Liver (tissue), 3 donors: ENCODE measurements at regions not wholly inside any gene's neighbourhood (a gene's known extent, or its start where the extent isn't known, plus 50 kb on each side); places are given as distances from the start of the nearest gene placed in this dataset.

Source experiments
- EGR1 ChIP-seq, 2 donors: IDR thresholded peaks; 2 replicates each; pipeline ENCODE4 v1.6.1; 2016 to 2018; ENCODE audit warnings: antibody characterized with exemption in 2 of 2, low read depth in 2 of 2
- FOXA1 ChIP-seq: IDR thresholded peaks from 2 replicates; pipeline ENCODE4 v1.6.1; 2016; ENCODE audit warnings: antibody characterized with exemption
- GABPA ChIP-seq, 2 donors: IDR thresholded peaks in 1 of 2; conservative IDR thresholded peaks in 1 of 2; 2 replicates each; pipeline ENCODE4 v1.6.1; 2016; ENCODE audit warnings: antibody characterized with exemption in 2 of 2, mild to moderate bottlenecking in 1 of 2, moderate library complexity in 1 of 2
- RAD21 ChIP-seq, 2 donors: IDR thresholded peaks; 2 replicates each; pipeline ENCODE4 v1.6.1; 2016; ENCODE audit warnings: antibody characterized with exemption in 2 of 2, mild to moderate bottlenecking in 2 of 2
- REST ChIP-seq: IDR thresholded peaks from 2 replicates; pipeline ENCODE4 v1.6.1; 2016; ENCODE audit warnings: antibody characterized with exemption, mild to moderate bottlenecking
- RXRA ChIP-seq, 2 donors: IDR thresholded peaks; 2 replicates each; pipeline ENCODE4 v1.6.1; 2017 to 2018; ENCODE audit warnings: antibody characterized with exemption in 2 of 2, mild to moderate bottlenecking in 1 of 2
- TAF1 ChIP-seq: conservative IDR thresholded peaks from 2 replicates; pipeline ENCODE4 v1.6.1; 2016; ENCODE audit warnings: antibody characterized with exemption, mild to moderate bottlenecking
- YY1 ChIP-seq: IDR thresholded peaks from 2 replicates; pipeline ENCODE4 v1.6.1; 2016; ENCODE audit warnings: antibody characterized with exemption, mild to moderate bottlenecking
- TF ChIP-seq, protein P1 (sequence below): fragments of 150-350 bp; IDR thresholded peaks from 2 replicates; pipeline ENCODE4 v1.5.1; 2017; ENCODE audit warnings: improper control_type of control experiment, low read depth, low read length; ENCODE audit not compliant: missing input control
- TF ChIP-seq, protein P2 (sequence below): IDR thresholded peaks from 2 replicates; pipeline ENCODE4 v1.6.1; 2016; ENCODE audit warnings: antibody characterized with exemption
- TF ChIP-seq, protein P3 (sequence below): IDR thresholded peaks from 2 replicates; pipeline ENCODE4 v1.6.1; 2016; ENCODE audit warnings: antibody characterized with exemption
- donor health status: healthy.
- donor health status: healthy.

DNA sequence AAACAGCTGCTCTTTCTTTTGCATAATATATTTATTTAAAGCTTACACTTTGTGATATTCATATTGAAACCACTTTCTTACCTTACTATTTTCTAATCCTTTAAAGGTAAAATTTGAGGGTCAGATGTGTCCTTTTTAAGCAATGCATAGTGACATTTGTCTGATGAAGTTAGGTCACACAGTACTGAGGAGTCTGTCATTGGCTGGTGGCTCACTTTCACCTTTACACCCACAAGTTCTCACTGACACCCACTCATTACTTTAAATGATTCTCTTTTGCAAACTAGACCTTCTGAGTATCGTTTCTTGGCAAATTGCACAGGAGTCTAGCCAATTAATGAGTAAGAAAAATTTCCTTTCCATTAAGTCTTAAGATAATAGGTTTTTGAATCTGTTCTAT lies 758.3 kb upstream of the ARPP21 start:
- TF ChIP-seq, protein P1, sequence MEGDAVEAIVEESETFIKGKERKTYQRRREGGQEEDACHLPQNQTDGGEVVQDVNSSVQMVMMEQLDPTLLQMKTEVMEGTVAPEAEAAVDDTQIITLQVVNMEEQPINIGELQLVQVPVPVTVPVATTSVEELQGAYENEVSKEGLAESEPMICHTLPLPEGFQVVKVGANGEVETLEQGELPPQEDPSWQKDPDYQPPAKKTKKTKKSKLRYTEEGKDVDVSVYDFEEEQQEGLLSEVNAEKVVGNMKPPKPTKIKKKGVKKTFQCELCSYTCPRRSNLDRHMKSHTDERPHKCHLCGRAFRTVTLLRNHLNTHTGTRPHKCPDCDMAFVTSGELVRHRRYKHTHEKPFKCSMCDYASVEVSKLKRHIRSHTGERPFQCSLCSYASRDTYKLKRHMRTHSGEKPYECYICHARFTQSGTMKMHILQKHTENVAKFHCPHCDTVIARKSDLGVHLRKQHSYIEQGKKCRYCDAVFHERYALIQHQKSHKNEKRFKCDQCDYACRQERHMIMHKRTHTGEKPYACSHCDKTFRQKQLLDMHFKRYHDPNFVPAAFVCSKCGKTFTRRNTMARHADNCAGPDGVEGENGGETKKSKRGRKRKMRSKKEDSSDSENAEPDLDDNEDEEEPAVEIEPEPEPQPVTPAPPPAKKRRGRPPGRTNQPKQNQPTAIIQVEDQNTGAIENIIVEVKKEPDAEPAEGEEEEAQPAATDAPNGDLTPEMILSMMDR, result no peak
- TF ChIP-seq RAD21 (IDR thresholded peaks at IDR 0.05) (no peak), REST (no peak), GABPA (IDR thresholded peaks at IDR 0.05 in 1 of 2, conservative IDR thresholded peaks at IDR 0.05 in 1 of 2) (no peak), RXRA (IDR thresholded peaks at IDR 0.05) (no peak), FOXA1 (no peak), EGR1 (IDR thresholded peaks at IDR 0.05; ENCODE audit: low read depth in 2 of 2) (no peak), TAF1 (no peak), YY1 (no peak)
- TF ChIP-seq, protein P2, sequence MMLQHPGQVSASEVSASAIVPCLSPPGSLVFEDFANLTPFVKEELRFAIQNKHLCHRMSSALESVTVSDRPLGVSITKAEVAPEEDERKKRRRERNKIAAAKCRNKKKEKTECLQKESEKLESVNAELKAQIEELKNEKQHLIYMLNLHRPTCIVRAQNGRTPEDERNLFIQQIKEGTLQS, result no peak
- TF ChIP-seq, protein P3, sequence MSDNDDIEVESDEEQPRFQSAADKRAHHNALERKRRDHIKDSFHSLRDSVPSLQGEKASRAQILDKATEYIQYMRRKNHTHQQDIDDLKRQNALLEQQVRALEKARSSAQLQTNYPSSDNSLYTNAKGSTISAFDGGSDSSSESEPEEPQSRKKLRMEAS, result no peak
